D721Med (cell line): ENCODE measurements at regions not wholly inside any gene's neighbourhood (a gene's known extent, or its start where the extent isn't known, plus 50 kb on each side); places are given as distances from the start of the nearest gene placed in this dataset.

Experiments used
- DNase-seq: peaks from one replicate; pipeline ENCODE4 v3.0.0; 2011; ENCODE audit warnings: low spot score; ENCODE audit not compliant: insufficient read length
- FAIRE-seq: peaks from 2 replicates; lab custom pipeline; 2011; peaks lifted over from hg19 to GRCh38; lab: Jason Lieb, UNC
- TF ChIP-seq, protein P1 (sequence below): IDR thresholded peaks from 2 replicates; pipeline ENCODE4 v1.5.1; 2012; ENCODE audit warnings: mild to moderate bottlenecking, control low read depth; ENCODE audit not compliant: insufficient read depth; ENCODE audit errors: missing control alignments

DNA sequence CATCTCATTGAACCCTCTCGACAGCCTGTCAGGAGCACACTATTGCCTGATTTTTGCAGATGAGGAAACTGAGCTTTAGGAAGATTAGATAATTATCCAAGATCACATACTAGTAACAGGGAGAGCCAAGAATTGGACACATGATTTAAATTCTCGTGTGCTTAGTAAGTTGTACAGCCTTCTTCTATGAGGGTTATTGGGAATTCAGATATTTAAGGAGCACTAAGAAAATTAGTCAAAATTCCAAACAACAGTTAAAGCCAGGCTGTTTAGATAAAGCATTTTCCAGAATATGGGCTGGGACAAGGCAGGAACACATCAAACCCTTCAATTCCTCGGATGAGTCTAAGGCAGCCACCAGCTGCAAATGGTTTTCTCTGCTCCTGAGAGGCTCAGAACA is 148.8 kb downstream of the TMEM30B start:
- DNase-seq: no peak
- no peak for FAIRE-seq
- TF ChIP-seq, protein P1, sequence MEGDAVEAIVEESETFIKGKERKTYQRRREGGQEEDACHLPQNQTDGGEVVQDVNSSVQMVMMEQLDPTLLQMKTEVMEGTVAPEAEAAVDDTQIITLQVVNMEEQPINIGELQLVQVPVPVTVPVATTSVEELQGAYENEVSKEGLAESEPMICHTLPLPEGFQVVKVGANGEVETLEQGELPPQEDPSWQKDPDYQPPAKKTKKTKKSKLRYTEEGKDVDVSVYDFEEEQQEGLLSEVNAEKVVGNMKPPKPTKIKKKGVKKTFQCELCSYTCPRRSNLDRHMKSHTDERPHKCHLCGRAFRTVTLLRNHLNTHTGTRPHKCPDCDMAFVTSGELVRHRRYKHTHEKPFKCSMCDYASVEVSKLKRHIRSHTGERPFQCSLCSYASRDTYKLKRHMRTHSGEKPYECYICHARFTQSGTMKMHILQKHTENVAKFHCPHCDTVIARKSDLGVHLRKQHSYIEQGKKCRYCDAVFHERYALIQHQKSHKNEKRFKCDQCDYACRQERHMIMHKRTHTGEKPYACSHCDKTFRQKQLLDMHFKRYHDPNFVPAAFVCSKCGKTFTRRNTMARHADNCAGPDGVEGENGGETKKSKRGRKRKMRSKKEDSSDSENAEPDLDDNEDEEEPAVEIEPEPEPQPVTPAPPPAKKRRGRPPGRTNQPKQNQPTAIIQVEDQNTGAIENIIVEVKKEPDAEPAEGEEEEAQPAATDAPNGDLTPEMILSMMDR: no peak

DNA sequence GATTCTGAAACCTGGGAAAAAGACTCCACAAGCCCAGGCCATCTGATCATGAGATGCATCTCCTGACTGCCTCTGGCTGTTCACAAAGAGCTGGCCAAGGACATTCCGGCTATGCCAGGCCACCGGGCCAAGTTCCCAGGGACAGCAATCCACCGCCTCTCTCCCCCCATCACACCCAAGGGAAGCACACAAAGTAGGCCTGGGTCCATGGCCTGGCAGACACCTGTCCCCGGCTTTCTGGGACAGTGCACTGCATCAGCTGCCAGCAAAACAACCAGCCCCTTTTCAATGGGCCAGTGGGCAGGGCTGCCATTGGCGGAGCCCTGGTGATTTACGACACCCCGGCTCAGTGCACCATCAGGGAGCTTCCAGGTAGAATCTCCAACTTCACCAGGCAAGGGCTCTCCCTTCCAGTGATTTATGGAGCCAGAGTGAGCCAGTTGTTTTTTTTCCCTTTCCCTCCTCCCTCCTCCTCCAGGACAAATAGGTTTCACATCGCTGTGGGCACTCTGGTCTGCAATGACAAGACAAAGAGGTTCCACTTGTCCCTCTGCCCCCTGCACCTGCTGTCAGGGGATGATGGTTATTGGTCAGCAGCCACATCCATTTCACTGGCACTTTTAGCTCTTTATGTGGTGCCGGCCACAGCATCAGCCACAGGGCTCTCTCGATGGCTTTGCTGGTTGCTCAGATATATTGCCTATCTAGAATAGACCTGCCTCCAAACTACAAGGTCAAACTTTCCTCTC is 149.6 kb downstream of the SLC38A6 start:
- FAIRE-seq: no peak
- no peak for DNase-seq
- TF ChIP-seq, protein P1: no peak

DNA sequence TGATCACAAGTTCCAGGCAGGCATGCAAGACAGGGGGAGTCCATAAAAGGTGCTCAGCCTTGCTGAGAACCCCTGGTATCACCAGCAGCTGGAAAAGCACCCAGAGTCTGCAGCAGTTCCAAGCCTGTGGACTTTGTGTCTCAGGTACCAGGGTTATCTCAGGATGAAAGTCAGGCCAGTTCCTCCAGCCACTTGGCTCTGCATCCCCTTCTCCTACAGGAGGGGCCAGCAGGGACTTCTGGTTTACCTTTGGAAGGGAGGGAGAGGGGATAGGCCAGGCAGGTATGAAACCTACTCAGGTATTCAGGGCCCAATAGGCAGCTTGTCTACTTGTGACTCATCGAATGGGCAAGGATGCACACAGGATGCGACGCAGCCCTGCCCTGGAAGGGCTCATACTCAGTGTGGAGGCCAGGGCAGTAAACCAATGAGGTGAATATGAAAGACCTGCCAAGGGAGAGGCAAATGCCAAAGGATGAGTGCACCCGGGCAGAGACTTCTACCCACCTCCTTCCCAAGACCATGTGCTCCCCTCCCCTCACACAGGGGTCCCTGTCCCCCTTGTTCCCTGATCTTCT is 148.2 kb downstream of the SLC38A6 start:
- no peak for DNase-seq
- TF ChIP-seq, protein P1: no peak
- no peak for FAIRE-seq

DNA sequence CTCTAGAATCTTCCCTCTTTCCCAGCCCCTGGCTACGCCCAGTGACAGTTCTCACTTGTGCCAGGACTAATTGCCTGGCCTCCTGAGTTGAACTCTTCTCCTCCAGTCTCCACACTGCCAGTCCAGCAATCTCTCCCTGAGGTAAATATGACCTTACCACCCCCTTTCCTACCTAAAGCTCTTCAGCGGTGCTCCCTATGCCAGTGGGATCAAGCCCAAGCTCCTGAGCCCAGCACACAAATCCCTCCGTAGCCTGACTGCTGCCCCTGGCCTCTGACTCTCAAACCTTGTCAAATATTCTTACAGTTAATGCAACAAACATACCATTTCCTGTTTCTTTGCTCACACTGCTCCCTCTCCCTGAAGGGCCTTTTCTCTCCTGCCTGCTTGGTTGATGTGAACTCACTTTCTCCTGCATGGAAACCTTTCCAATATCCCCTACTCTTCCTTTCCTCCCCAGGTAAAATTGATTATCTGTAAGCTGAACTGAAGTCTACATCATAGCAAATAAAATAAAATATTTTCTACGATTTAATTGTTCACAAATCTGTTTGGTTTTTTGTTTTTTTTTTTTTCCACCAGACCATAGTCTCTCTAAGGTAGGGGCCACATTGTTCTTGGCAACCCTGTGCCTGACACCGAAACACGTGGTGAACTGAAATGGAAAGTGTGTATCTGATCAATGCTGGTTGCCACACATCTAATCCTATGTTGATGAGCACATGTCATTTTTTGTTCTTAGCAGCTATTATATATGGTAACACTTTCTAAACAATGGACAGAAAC is 147.5 kb downstream of the SLC38A6 start:
- FAIRE-seq (no peak), DNase-seq (no peak)
- TF ChIP-seq, protein P1: no peak

DNA sequence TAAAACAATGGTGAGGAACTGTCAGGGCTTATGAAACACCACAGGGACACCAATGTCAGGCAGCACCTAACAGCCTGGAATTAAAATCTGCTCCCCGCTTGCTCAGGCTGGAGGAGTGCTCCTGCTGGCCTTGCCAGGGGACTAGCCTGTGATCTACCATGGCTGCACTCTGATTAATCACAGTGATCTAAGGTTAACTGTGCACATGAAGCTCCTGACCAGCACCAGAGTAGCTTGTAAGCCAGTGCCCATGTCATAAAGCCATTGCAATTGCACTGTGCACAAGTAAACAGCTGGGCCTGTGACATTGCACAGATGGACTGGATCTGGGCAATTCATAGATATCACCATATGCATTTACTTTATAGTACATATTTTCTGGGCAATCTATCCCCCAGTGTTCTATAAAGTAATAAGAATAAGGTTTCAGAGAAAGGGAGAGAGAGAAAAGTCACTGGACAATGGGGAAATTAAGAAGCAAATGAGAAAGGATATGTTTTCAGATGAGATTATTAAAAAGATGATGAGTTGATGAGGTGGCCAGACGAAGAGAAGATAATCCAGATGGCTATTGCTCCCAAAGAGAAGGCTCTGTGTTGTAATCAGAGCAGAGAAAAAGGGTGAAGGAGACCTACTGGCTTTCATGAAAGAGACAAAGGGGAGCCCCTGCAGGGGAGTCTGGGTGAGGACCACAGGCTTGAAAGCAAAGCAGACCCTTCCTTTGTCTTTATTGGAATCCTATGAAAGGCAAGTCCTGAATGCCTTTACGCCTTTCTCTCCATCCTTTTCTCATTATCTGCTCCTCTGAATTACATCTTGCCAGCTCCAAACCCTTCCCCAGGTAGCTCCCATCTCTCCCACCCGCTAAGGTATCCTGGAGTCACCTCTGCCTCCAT is 145.8 kb downstream of the SLC38A6 start:
- TF ChIP-seq, protein P1: no peak
- no peak for FAIRE-seq
- no peak for DNase-seq

DNA sequence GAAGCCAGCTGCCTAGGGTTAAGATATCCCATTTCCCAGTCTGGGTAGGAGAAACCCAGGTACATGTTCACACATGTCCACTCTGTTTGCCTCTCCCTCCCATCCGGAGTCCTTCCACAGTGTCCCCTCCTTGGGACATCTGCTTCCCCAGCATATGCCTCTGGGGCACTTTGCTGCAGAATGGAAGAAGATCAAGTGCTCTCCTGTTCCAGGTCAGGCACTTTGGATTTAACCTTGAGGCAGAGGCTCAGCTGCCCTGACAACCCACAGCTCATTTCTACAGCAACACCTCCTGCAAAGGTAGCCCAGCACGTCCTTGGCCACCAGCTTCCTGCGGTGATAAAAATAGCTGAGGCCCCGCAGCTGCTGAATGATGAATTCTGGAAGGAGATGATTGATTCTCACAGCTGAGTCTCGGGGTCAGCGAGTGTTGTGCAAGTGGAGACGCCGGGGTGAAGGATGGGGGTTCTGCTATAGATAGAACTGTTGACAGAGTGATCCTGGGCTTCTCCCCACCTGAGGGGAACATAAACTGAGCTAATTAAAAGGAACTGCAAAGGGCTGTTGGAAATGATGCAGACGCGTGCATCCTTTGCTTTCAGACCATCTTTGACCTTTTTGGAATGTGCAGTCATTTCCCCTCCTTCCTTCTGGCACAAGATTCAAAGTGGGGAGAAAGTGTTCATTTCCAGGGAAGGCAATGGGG is 145.0 kb downstream of the SLC38A6 start:
- FAIRE-seq: no peak
- DNase-seq: no peak
- TF ChIP-seq, protein P1: no peak
